ENCODE measurements at regions not wholly inside any gene's neighbourhood (a gene's known extent, or its start where the extent isn't known, plus 50 kb on each side); places are given as distances from the start of the nearest gene placed in this dataset.

- no peak for TF ChIP-seq CTCF (conservative IDR thresholded peaks at IDR 0.05; ENCODE audit: low read depth in 2 of 2)
- no peak for TF ChIP-seq EZH2phosphoT487 (IDR thresholded peaks at IDR 0.05; ENCODE audit: unreplicated experiment)
- no peak for TF ChIP-seq POLR2AphosphoS5 (IDR thresholded peaks at IDR 0.05; ENCODE audit: low read depth)
- no peak for TF ChIP-seq REST (IDR thresholded peaks at IDR 0.05; ENCODE audit: unreplicated experiment)
- no peak for TF ChIP-seq JUNB (IDR thresholded peaks at IDR 0.05; ENCODE audit: unreplicated experiment)
- TF ChIP-seq EZH2 (IDR thresholded peaks at IDR 0.05; ENCODE audit: low read depth, unreplicated experiment), result no peak
- TF ChIP-seq NANOG (IDR thresholded peaks at IDR 0.05; ENCODE audit: borderline replicate concordance), result no peak
These were observed 63.0 kb upstream of the BACH1 start for GRCh38 chr21:29235714-29236197.

Measured in GM23338 (cell line).